Nephron (organoid): ENCODE measurements at regions not wholly inside any gene's neighbourhood (a gene's known extent, or its start where the extent isn't known, plus 50 kb on each side); places are given as distances from the start of the nearest gene placed in this dataset.

Source experiments
- H3K27ac Mint-ChIP-seq, 3 experiments: 2 replicates each; pipeline ENCODE4 v1.8.0; 2020; ENCODE audit warnings: mixed read lengths in 3 of 3, mild to moderate bottlenecking in 2 of 3, moderate library complexity in 1 of 3
- H3K27me3 Mint-ChIP-seq: 2 replicates; pipeline ENCODE4 v1.8.0; 2021; ENCODE audit warnings: low read depth, mild to moderate bottlenecking, moderate library complexity, mixed read lengths
- H3K36me3 Mint-ChIP-seq: 2 replicates; pipeline ENCODE4 v1.8.0; 2020; ENCODE audit warnings: low read depth, mixed read lengths
- H3K4me1 Mint-ChIP-seq: 2 replicates; pipeline ENCODE4 v1.8.0; 2020; ENCODE audit warnings: mixed read lengths
- H3K4me3 Mint-ChIP-seq, 3 experiments: 2 replicates each; pipeline ENCODE4 v1.8.0; 2020; ENCODE audit warnings: mild to moderate bottlenecking in 3 of 3, mixed read lengths in 3 of 3, moderate library complexity in 2 of 3
- H3K9me3 Mint-ChIP-seq: 2 replicates; pipeline ENCODE4 v1.8.0; 2020; ENCODE audit warnings: mixed read lengths
- CTCF ChIP-seq, 3 experiments: fragments of 200-600 bp; sonication (generic); IDR thresholded peaks; one replicate each; pipeline ENCODE4 v1.5.0; 2021; ENCODE audit warnings: antibody characterized with exemption in 3 of 3; ENCODE audit not compliant: unreplicated experiment in 3 of 3

GRCh38 chr7:17131060-17131345 lies 167.4 kb upstream of the AHR start:
- no peaks in the 10 kb centered on the region for H3K36me3 Mint-ChIP-seq
- peaks cover 6% of the 10 kb centered on the region for H3K27me3 Mint-ChIP-seq
- H3K27ac Mint-ChIP-seq: peak overlapping the region; percentile 14 to 70 (median 48)
- peaks cover 15% of the 10 kb centered on the region for H3K4me1 Mint-ChIP-seq
- H3K4me3 Mint-ChIP-seq: no peak overlapping the region
- no peak for TF ChIP-seq CTCF (IDR thresholded peaks at IDR 0.05; ENCODE audit: unreplicated experiment in 3 of 3)
- H3K9me3 Mint-ChIP-seq: peaks cover 2% of the 10 kb centered on the region

- H3K36me3 Mint-ChIP-seq: no peaks in the 10 kb centered on the region
- peaks cover 15% of the 10 kb centered on the region for H3K4me1 Mint-ChIP-seq
- H3K27me3 Mint-ChIP-seq: peaks cover 6% of the 10 kb centered on the region
- TF ChIP-seq CTCF (IDR thresholded peaks at IDR 0.05; ENCODE audit: unreplicated experiment in 3 of 3): no peak
- peaks cover 2% of the 10 kb centered on the region for H3K9me3 Mint-ChIP-seq
- H3K4me3 Mint-ChIP-seq: no peak overlapping the region
- peak overlapping the region in 2 of 3 experiments; percentile 33 to 87 for H3K27ac Mint-ChIP-seq
Measured at GRCh38 chr7:17131983-17132655, 166.3 kb upstream of the AHR start.

- H3K4me1 Mint-ChIP-seq: peaks cover 15% of the 10 kb centered on the region
- H3K27ac Mint-ChIP-seq: peak overlapping the region in 1 of 3 experiments; percentile 87
- TF ChIP-seq CTCF (IDR thresholded peaks at IDR 0.05; ENCODE audit: unreplicated experiment in 3 of 3): no peak
- no peaks in the 10 kb centered on the region for H3K36me3 Mint-ChIP-seq
- H3K9me3 Mint-ChIP-seq: peaks cover 2% of the 10 kb centered on the region
- H3K4me3 Mint-ChIP-seq: no peak overlapping the region
- H3K27me3 Mint-ChIP-seq: peaks cover 6% of the 10 kb centered on the region
Measured at GRCh38 chr7:17132726-17133125, 165.7 kb upstream of the AHR start.

- Mint-ChIP-seq H3K4me3 (no peak overlapping the region), H3K27ac (no peak overlapping the region), H3K27me3 (no peaks in the 10 kb centered on the region), H3K4me1 (peaks cover 15% of the 10 kb centered on the region), H3K9me3 (peaks cover 2% of the 10 kb centered on the region), H3K36me3 (no peaks in the 10 kb centered on the region)
- no peak for TF ChIP-seq CTCF (IDR thresholded peaks at IDR 0.05; ENCODE audit: unreplicated experiment in 3 of 3)
Measured at GRCh38 chr7:17133977-17134376, 164.5 kb upstream of the AHR start.

DNA sequence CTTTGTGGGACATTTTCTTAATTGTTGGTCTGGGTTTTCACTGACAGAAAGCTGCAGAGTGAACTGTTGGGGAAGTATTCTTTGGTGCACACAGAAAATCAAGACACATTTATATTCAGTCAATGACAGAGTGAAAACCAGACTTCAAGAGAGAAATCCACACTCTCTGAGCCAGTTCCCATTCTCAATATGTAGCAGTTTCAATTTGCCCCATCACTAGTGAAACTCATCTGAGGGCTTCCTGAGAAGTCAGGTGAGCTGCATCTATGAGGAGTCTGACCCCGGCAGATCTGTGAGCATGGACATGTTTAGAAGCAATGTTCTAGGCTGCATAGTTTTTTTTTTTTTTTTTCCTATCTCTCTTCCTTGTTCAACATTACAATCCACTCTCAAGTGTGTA lies 163.7 kb upstream of the AHR start:
- Mint-ChIP-seq H3K9me3 (peaks cover 2% of the 10 kb centered on the region), H3K36me3 (no peaks in the 10 kb centered on the region), H3K4me1 (peaks cover 17% of the 10 kb centered on the region), H3K27ac (no peak overlapping the region), H3K27me3 (no peaks in the 10 kb centered on the region), H3K4me3 (no peak overlapping the region)
- TF ChIP-seq CTCF (IDR thresholded peaks at IDR 0.05; ENCODE audit: unreplicated experiment in 3 of 3): no peak

DNA sequence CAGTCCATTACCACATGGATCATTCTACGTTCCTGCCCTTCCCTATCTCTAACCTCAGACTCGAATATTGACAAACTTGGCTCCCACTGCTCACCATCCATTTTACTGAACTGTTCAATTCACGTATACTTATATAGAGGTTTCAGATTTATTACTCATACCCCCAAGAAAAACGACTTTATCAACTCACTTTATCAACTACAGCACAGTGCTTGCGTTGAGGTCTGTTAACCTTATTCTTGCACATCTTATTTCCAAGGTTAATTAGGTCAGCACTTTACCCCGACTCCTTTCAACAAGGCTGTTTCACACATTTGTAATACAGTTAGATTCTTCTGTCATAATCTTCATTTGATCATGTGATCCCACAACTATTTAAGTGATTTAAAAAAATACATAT lies 162.3 kb upstream of the AHR start:
- TF ChIP-seq CTCF (IDR thresholded peaks at IDR 0.05; ENCODE audit: unreplicated experiment in 3 of 3): no peak
- no peaks in the 10 kb centered on the region for H3K36me3 Mint-ChIP-seq
- H3K9me3 Mint-ChIP-seq: peaks cover 2% of the 10 kb centered on the region
- H3K27me3 Mint-ChIP-seq: no peaks in the 10 kb centered on the region
- no peak overlapping the region for H3K27ac Mint-ChIP-seq
- peaks cover 9% of the 10 kb centered on the region for H3K4me1 Mint-ChIP-seq
- no peak overlapping the region for H3K4me3 Mint-ChIP-seq
